ENCODE measurements at regions not wholly inside any gene's neighbourhood (a gene's known extent, or its start where the extent isn't known, plus 50 kb on each side); places are given as distances from the start of the nearest gene placed in this dataset.
"Not testable (repeated sequence)": the region's sequence is repeated elsewhere in the genome, so short reads cannot be mapped to it uniquely, and the experiment has no call there.

GRCh38 chr6:169923468-169924464, 172.3 kb downstream of the ERMARD start:
- DNase-seq (ENCODE audit: low read depth), result no peak

GRCh38 chr6:169921853-169922824, 170.7 kb downstream of the ERMARD start:
- DNase-seq (ENCODE audit: low read depth), result no peak

GRCh38 chr6:169921217-169921616, 169.8 kb downstream of the ERMARD start:
- no peak for DNase-seq (ENCODE audit: low read depth)

- no peak for DNase-seq (ENCODE audit: low read depth)
Measured at GRCh38 chr6:169920359-169921020, 169.1 kb downstream of the ERMARD start.

GRCh38 chr6:169918954-169919549, 167.6 kb downstream of the ERMARD start:
- DNase-seq (ENCODE audit: low read depth), result no peak

GRCh38 chr6:169918239-169918953, 167.0 kb downstream of the ERMARD start:
- no peak for DNase-seq (ENCODE audit: low read depth)

GRCh38 chr6:169917153-169917552, 165.7 kb downstream of the ERMARD start:
- no peak for DNase-seq (ENCODE audit: low read depth)

- no peak for DNase-seq (ENCODE audit: low read depth)
Measured at GRCh38 chr6:169915769-169916550, 164.5 kb downstream of the ERMARD start.

GRCh38 chr6:169913745-169914144, 162.3 kb downstream of the ERMARD start:
- not testable (repeated sequence) for DNase-seq (ENCODE audit: low read depth)

- DNase-seq (ENCODE audit: low read depth), result no peak
Measured at GRCh38 chr6:169913096-169913638, 161.7 kb downstream of the ERMARD start.

- DNase-seq (ENCODE audit: low read depth), result no peak
Measured at GRCh38 chr6:169912266-169913095, 161.1 kb downstream of the ERMARD start.

- DNase-seq (ENCODE audit: low read depth), result no peak
Measured at GRCh38 chr6:169911264-169912263, 160.1 kb downstream of the ERMARD start.

- no peak for DNase-seq (ENCODE audit: low read depth)
Measured at GRCh38 chr6:169909113-169909512, 157.7 kb downstream of the ERMARD start.

GRCh38 chr6:169908403-169908933, 157.0 kb downstream of the ERMARD start:
- no peak for DNase-seq (ENCODE audit: low read depth)

GRCh38 chr6:169907419-169908115, 156.1 kb downstream of the ERMARD start:
- no peak for DNase-seq (ENCODE audit: low read depth)

- no peak for DNase-seq (ENCODE audit: low read depth)
Measured at GRCh38 chr6:169906688-169907418, 155.4 kb downstream of the ERMARD start.
